ELR (cell line): ENCODE measurements at regions not wholly inside any gene's neighbourhood (a gene's known extent, or its start where the extent isn't known, plus 50 kb on each side); places are given as distances from the start of the nearest gene placed in this dataset.
"Not testable (repeated sequence)": the region's sequence is repeated elsewhere in the genome, so short reads cannot be mapped to it uniquely, and the experiment has no call there.

Experiments used
- DNase-seq: peaks from one replicate; pipeline ENCODE4 v3.0.0-alpha.2; 2015; ENCODE audit warnings: low read depth

GRCh38 chr3:187852842-187853730, 107.8 kb upstream of the BCL6 start:
- DNase-seq, result no peak

- DNase-seq, result no peak
These were observed 109.9 kb upstream of the BCL6 start for GRCh38 chr3:187855131-187855530.

- no peak for DNase-seq
These were observed 111.3 kb upstream of the BCL6 start for GRCh38 chr3:187856555-187856954.

- DNase-seq, result no peak
These were observed 112.8 kb upstream of the BCL6 start for GRCh38 chr3:187858041-187858440.

GRCh38 chr3:187858711-187859110, 113.4 kb upstream of the BCL6 start:
- no peak for DNase-seq

- not testable (repeated sequence) for DNase-seq
These were observed 117.5 kb upstream of the BCL6 start for GRCh38 chr3:187862701-187863277.

- no peak for DNase-seq
These were observed 125.3 kb upstream of the BCL6 start for GRCh38 chr3:187870360-187871203.

GRCh38 chr3:187871204-187871591, 125.9 kb upstream of the BCL6 start:
- DNase-seq, result no peak

GRCh38 chr3:187871848-187872247, 126.6 kb upstream of the BCL6 start:
- DNase-seq, result no peak

GRCh38 chr3:187873843-187874242, 128.6 kb upstream of the BCL6 start:
- no peak for DNase-seq

- DNase-seq, result no peak
These were observed 130.6 kb upstream of the BCL6 start for GRCh38 chr3:187875863-187876262.

- peak; percentile 73 for DNase-seq
These were observed 133.7 kb upstream of the BCL6 start for GRCh38 chr3:187878772-187879518.

- DNase-seq, result peak; percentile 39
These were observed 135.2 kb upstream of the BCL6 start for GRCh38 chr3:187880441-187880840.

GRCh38 chr3:187880851-187881250, 135.6 kb upstream of the BCL6 start:
- DNase-seq, result no peak

GRCh38 chr3:187888701-187889100, 143.4 kb upstream of the BCL6 start:
- DNase-seq, result no peak

GRCh38 chr3:187889106-187889505, 143.8 kb upstream of the BCL6 start:
- no peak for DNase-seq

- no peak for DNase-seq
These were observed 144.5 kb upstream of the BCL6 start for GRCh38 chr3:187889601-187890404.

- DNase-seq, result not testable (repeated sequence)
These were observed 145.1 kb upstream of the BCL6 start for GRCh38 chr3:187890405-187890752.

- no peak for DNase-seq
These were observed 151.4 kb upstream of the BCL6 start for GRCh38 chr3:187896646-187897045.

GRCh38 chr3:187899246-187899645, 154.0 kb upstream of the BCL6 start:
- DNase-seq, result no peak
